VCaP (cell line): ENCODE measurements at regions not wholly inside any gene's neighbourhood (a gene's known extent, or its start where the extent isn't known, plus 50 kb on each side); places are given as distances from the start of the nearest gene placed in this dataset.

Experiments used
- H3K27ac ChIP-seq: fragments of 450-650 bp; 2 replicates; pipeline ENCODE4 v1.5.1; 2017
- CTCF ChIP-seq: fragments of 450-650 bp; conservative IDR thresholded peaks from 2 replicates; pipeline ENCODE4 v1.5.1; 2017; ENCODE audit warnings: mild to moderate bottlenecking, moderate library complexity

- no peak overlapping the region for H3K27ac ChIP-seq
- TF ChIP-seq CTCF = no peak
Observed at GRCh38 chr20:8935878-8936277, 133.0 kb upstream of the PLCB4 start.

- TF ChIP-seq CTCF = no peak
- no peak overlapping the region for H3K27ac ChIP-seq
Observed at GRCh38 chr20:8938532-8938931, 130.4 kb upstream of the PLCB4 start.

- no peak overlapping the region for H3K27ac ChIP-seq
- no peak for TF ChIP-seq CTCF
Observed at GRCh38 chr20:8940326-8940725, 128.6 kb upstream of the PLCB4 start.

- no peak overlapping the region for H3K27ac ChIP-seq
- TF ChIP-seq CTCF = no peak
Observed at GRCh38 chr20:8943631-8944030, 125.3 kb upstream of the PLCB4 start.

- TF ChIP-seq CTCF = no peak
- H3K27ac ChIP-seq = no peak overlapping the region
Observed at GRCh38 chr20:8946036-8946940, 122.6 kb upstream of the PLCB4 start.

GRCh38 chr20:8948442-8949020, 120.4 kb upstream of the PLCB4 start:
- no peak for TF ChIP-seq CTCF
- no peak overlapping the region for H3K27ac ChIP-seq

- TF ChIP-seq CTCF = no peak
Observed at GRCh38 chr20:8951164-8951563, 117.7 kb upstream of the PLCB4 start.

More at GRCh38 chr20:8951164-8951563, 117.7 kb upstream of the PLCB4 start:
- H3K27ac ChIP-seq = no peak overlapping the region
